SU-DHL-6 (cell line): ENCODE measurements at regions not wholly inside any gene's neighbourhood (a gene's known extent, or its start where the extent isn't known, plus 50 kb on each side); places are given as distances from the start of the nearest gene placed in this dataset.
"Not testable (repeated sequence)": the region's sequence is repeated elsewhere in the genome, so short reads cannot be mapped to it uniquely, and the experiment has no call there.

Experiments used
- CTCF ChIP-seq: fragments of 200-600 bp; sonication (generic); IDR thresholded peaks from one replicate; pipeline ENCODE4 v1.5.1; 2017; ENCODE audit warnings: antibody characterized with exemption, mild to moderate bottlenecking, low read length, moderate library complexity; ENCODE audit not compliant: insufficient read depth, poor library complexity, severe bottlenecking
- EZH2phosphoT487 ChIP-seq: fragments of 200-600 bp; sonication (generic), shearing (Covaris generic); conservative IDR thresholded peaks from 2 replicates; pipeline ENCODE4 v1.6.1; 2018; ENCODE audit warnings: mild to moderate bottlenecking, antibody characterized with exemption, low read length, moderate library complexity, mixed read lengths

- not testable (repeated sequence) for TF ChIP-seq CTCF, EZH2phosphoT487
These were observed 61.5 kb upstream of the LYZL2 start for GRCh38 chr10:30690948-30691638.
